Gastroesophageal sphincter (tissue), 3 donors: ENCODE measurements at regions not wholly inside any gene's neighbourhood (a gene's known extent, or its start where the extent isn't known, plus 50 kb on each side); places are given as distances from the start of the nearest gene placed in this dataset.

Source experiments
- CTCF ChIP-seq, 4 experiments: fragments of 200-600 bp in 2 of 4; fragments of 450-650 bp in 2 of 4; sonication (generic) in 1 of 4; IDR thresholded peaks; one replicate each; pipeline ENCODE4 v1.5.1; 2017 to 2019; ENCODE audit warnings: antibody characterized with exemption in 4 of 4, mild to moderate bottlenecking in 2 of 4, moderate library complexity in 2 of 4
- POLR2AphosphoS5 ChIP-seq: sonication (generic); formaldehyde crosslinking; IDR thresholded peaks from one replicate; pipeline ENCODE4 v1.6.1; 2017; ENCODE audit warnings: antibody characterized with exemption

GRCh38 chr7:18278316-18278715 lies 217.2 kb upstream of the HDAC9 start:
- TF ChIP-seq POLR2AphosphoS5 (no peak), CTCF (IDR thresholded peaks at IDR 0.05) (no peak)
